ENCODE measurements at regions not wholly inside any gene's neighbourhood (a gene's known extent, or its start where the extent isn't known, plus 50 kb on each side); places are given as distances from the start of the nearest gene placed in this dataset.

DNA sequence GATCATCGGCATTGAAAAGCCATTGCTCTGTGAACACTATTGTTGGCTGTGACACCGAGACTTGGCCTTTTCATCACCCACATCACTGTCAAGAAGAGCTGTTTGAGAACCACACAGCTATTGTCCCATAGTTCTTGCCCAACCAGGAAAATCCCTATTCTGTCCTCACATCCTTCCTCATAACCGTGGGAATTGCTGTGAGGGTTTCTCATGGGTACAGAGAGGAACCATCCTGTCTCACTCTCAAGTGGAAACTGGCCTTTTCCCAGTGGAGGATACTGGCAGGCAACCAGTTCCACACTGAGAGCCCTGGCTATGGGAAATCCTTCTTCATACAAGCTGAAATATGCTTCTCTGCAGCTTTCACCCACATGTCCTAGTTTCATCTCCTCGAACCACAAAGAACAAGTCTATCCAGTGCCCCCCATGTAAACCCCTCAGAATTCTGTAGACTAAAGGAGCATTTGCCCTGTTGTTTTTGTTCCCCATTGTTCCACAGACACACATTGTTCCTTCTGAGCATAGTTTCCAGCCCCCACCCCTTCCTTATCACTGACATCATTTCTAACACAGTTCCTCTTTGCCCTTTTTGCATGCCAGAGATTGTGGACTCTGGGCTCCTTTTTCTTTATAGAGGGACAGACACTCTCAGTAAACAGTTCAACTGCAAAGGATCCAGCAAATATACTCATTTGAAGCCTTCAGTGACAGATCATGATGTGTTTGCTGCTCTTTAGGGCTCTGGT is 57.8 kb upstream of the C5orf46 start:
- DNase-seq: peak; percentile 2

DNA sequence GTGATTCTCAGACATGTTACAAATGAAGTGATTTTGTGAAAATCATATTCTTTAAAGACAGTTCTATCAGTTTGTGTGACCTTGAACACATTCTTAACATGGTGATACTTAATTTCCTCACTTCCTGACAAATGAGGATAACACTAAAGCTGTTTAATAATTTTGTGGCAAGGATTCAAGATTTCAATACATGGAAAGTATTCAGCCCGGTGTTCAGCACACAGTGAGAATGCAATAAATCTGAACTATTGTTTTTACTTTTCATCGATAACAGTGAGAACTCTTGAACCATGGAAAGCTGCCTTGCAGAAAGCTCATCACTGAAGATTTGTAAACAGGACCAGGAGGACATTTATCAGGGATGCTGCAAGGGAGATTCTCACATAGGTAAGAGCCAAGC is 57.1 kb upstream of the C5orf46 start:
- DNase-seq: no peak

DNA sequence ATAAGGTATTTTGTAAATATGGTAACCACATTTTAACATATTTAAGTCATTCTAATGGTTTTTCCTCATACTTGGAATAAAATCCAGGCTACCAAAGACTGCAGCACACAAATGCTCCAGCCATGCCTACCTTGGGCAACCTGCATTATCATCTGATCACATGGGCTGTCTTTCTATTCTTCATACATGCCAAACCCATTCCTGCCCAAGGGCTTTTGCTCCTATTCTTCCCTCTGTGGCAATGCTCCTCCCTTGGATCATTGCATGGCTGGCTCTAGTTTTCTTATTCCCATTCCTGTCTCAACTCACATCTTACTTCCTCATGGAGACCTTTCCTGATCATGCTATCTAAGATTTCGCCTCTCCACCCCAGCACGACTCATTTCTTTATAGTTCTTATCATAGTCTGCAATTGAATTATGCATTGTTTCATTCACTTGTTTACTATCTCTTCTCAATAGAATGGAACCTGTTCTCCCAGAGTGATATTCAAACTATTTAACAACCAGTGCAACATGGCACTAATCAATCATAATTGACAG is 54.9 kb upstream of the C5orf46 start:
- no peak for DNase-seq

DNA sequence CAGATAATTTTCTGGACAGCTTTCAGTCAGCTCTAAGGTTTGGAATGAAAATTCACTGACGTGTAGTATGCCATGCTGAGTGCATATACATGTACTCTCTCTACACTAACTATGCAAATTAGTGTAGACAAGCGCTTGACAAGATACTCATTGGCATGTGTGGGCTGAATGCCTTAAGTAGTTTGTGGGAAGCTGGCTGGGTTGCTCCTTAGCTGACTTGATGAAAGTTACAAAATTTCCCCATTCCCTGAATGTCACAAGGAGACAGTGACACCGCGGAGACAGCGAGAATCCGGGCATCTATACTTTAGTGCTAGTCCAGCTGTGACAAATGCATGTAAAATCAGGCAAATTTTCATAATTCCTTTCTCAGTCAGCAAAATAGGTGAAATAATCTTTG is 51.6 kb upstream of the C5orf46 start:
- no peak for DNase-seq

DNA sequence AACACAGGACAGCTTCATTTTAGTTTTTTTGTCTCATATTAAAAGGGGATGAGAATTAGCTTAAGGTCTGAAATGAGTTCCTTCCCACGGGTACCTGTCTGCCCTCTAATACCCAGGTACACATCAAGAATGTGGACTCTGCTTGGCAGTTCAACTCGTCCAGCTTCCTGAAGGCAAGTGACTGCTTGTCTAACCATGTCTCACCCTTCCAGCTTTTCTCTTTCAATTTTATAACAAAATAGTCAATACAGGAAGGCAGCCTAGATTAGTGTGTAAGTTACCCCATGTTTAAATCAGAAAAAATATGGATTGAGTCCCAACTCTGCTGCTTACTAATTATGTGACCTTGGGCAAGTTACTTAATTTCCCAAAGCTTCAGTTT is 50.5 kb upstream of the C5orf46 start:
- DNase-seq: no peak

DNA sequence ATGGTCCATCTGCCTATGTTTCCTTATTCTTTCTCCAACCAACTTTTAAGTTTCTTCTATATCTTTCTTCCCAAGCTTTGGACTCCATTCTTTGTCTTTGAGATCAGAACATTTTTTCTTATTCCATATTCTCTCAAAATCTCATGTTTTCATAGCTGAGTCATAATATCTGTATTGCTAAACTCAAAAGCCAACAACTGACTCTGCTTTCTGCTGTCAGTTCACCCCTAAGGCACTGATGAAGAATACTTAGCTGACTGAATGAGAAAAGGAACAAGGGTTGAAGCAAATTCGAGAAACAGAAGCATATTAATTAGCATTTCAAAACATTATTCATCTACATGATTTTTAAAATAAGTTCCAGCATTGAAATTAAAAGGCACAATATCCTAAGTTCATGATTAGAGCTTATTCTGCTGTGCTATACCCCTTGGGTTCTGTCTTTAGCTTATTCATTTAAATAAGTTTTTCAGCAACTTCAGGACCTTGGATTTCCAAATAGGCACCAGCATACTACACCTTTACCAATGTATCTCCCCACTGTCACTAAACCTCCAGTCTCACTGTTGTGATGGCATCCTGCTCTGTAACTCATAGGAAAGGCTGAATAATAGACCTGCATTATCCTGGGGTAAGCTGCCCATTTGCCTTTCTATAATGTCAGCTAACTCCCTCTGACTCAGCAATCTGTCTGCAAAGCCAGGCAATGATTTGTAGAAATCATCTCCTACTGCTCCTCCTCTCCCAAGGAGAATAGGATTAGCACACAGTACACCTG is 49.9 kb upstream of the C5orf46 start:
- no peak for DNase-seq
